Caco-2 (cell line): ENCODE measurements at regions not wholly inside any gene's neighbourhood (a gene's known extent, or its start where the extent isn't known, plus 50 kb on each side); places are given as distances from the start of the nearest gene placed in this dataset.

ENCODE experiments used
- BruUV-seq: library from RNA; stranded (reverse); fragments of 400-500 nt; replicated peaks from 2 replicates; lab custom pipeline; 2021; lab: Mats Ljungman, UMichigan
- CTCF ChIA-PET: fragments of 300-600 bp; sonication (Branson Sonifier 250); formaldehyde crosslinking; loops from one replicate; lab custom pipeline; 2022; ENCODE audit warnings: antibody characterized with exemption; lab: Charles Lee
- POLR2A ChIA-PET: fragments of 300-600 bp; sonication (Branson Sonifier 250); formaldehyde crosslinking; loops from one replicate; lab custom pipeline; 2022; ENCODE audit warnings: antibody characterized with exemption; lab: Charles Lee
- DNase-seq, 2 experiments: peaks; one replicate each; pipeline versions ENCODE4 v3.0.0 to v3.0.0-alpha.2; 2020 to 2022
- H3K27me3 ChIP-seq: replicated peaks from 2 replicates; pipeline ENCODE4 v1.6.0; 2011; ENCODE audit warnings: low read length; ENCODE audit not compliant: control insufficient read depth, insufficient read depth
- H3K36me3 ChIP-seq: 2 replicates; pipeline ENCODE4 v1.5.1; 2011; ENCODE audit warnings: low read length; ENCODE audit not compliant: control insufficient read depth, insufficient read depth
- H3K4me1 ChIP-seq: fragments of 250-450 bp; sonication (Bioruptor Pico); 2 replicates; pipeline ENCODE4 v1.5.1; 2020; ENCODE audit warnings: mild to moderate bottlenecking
- H3K4me3 ChIP-seq: 2 replicates; pipeline ENCODE4 v1.5.1; 2011; ENCODE audit warnings: low read depth, mild to moderate bottlenecking, control low read depth, low read length
- H3K9me3 ChIP-seq: fragments of 250-450 bp; sonication (Bioruptor Pico); 2 replicates; pipeline ENCODE4 v1.5.1; 2020; ENCODE audit warnings: mild to moderate bottlenecking, moderate library complexity
- H3K27ac Mint-ChIP-seq: one replicate; pipeline ENCODE4 v1.8.0; 2022; ENCODE audit warnings: mixed read lengths; ENCODE audit not compliant: unreplicated experiment
- H3K27me3 Mint-ChIP-seq: one replicate; pipeline ENCODE4 v1.8.0; 2022; ENCODE audit warnings: mixed read lengths; ENCODE audit not compliant: insufficient read depth, unreplicated experiment
- H3K36me3 Mint-ChIP-seq: one replicate; pipeline ENCODE4 v1.8.0; 2022; ENCODE audit warnings: mild to moderate bottlenecking, mixed read lengths; ENCODE audit not compliant: insufficient read depth, unreplicated experiment
- H3K4me1 Mint-ChIP-seq: one replicate; pipeline ENCODE4 v1.8.0; 2022; ENCODE audit warnings: low read depth, mixed read lengths; ENCODE audit not compliant: unreplicated experiment
- H3K4me3 Mint-ChIP-seq: one replicate; pipeline ENCODE4 v1.8.0; 2022; ENCODE audit warnings: mild to moderate bottlenecking, moderate library complexity, mixed read lengths; ENCODE audit not compliant: unreplicated experiment
- H3K9me3 Mint-ChIP-seq: one replicate; pipeline ENCODE4 v1.8.0; 2022; ENCODE audit warnings: mixed read lengths; ENCODE audit not compliant: unreplicated experiment
- intact Hi-C: fragments of 100-400 bp; cut with micrococcal nuclease; formaldehyde crosslinking; loops from one replicate; pipeline ENCODE4 v1.10.0; 2022; ENCODE audit not compliant: unreplicated experiment
- TF ChIP-seq, protein P1 (sequence below), 2 experiments: fragments of 200-600 bp in 1 of 2; IDR thresholded peaks; 1 replicate in 1 of 2; 2 replicates in 1 of 2; pipeline versions ENCODE4 v1.5.1 to v1.8.0; 2011 to 2022; ENCODE audit warnings: antibody characterized with exemption in 1 of 2, control low read depth in 1 of 2, inconsistent platforms in 1 of 2, low read depth in 1 of 2, low read length in 1 of 2, mild to moderate bottlenecking in 1 of 2, moderate library complexity in 1 of 2; ENCODE audit not compliant: insufficient read depth in 1 of 2, severe bottlenecking in 1 of 2, unreplicated experiment in 1 of 2

DNA sequence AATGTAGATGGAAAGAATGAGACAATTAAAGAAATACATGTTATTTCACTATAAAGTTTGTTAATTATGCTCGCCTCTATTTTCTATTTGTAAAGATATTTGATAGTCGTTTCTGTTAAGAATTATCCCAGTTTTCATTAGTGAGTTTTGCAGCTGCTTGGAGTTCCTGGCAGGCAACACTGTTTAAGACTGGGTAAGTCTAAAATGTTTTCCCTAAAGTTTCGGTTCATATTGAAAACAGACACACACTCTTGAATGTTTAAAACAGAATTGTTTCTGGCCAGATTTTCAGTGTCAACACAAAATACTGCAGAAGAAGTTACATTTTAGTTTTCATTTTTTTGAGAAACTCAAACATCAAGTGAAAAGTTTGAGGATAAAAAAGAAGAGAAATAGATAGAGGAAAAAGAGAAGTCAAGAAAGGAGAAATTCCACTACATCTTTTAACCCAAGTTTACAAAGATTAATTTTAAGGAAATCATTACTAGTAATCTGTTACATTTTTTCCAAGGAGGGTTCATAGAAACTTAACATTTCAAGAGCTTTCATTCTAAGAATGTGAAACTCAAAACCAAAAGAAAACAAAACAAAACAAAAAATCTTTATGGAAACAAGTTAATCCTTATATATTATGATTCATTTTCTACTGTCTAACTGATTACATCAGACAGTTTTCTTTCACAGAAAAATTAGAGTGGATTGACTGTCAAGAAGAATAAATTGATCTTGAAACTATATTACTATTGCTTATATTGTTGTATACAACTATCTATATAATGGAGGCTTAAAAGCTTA is 305.5 kb downstream of the FAT4 start:
- Mint-ChIP-seq H3K27ac (no peak overlapping the region), H3K9me3 (no peaks in the 10 kb centered on the region), H3K4me1 (no peaks in the 10 kb centered on the region), H3K36me3 (no peaks in the 10 kb centered on the region), H3K4me3 (no peak overlapping the region), H3K27me3 (no peaks in the 10 kb centered on the region)
- Histone ChIP-seq H3K4me3 (no peak overlapping the region), H3K36me3 (no peaks in the 10 kb centered on the region), H3K4me1 (no peaks in the 10 kb centered on the region), H3K9me3 (no peaks in the 10 kb centered on the region), H3K27me3 (no peaks in the 10 kb centered on the region)
- BruUV-seq: no TSS peak
- TF ChIP-seq, protein P1, sequence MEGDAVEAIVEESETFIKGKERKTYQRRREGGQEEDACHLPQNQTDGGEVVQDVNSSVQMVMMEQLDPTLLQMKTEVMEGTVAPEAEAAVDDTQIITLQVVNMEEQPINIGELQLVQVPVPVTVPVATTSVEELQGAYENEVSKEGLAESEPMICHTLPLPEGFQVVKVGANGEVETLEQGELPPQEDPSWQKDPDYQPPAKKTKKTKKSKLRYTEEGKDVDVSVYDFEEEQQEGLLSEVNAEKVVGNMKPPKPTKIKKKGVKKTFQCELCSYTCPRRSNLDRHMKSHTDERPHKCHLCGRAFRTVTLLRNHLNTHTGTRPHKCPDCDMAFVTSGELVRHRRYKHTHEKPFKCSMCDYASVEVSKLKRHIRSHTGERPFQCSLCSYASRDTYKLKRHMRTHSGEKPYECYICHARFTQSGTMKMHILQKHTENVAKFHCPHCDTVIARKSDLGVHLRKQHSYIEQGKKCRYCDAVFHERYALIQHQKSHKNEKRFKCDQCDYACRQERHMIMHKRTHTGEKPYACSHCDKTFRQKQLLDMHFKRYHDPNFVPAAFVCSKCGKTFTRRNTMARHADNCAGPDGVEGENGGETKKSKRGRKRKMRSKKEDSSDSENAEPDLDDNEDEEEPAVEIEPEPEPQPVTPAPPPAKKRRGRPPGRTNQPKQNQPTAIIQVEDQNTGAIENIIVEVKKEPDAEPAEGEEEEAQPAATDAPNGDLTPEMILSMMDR (IDR thresholded peaks at IDR 0.05; ENCODE audit: insufficient read depth in 1 of 2, low read depth in 1 of 2, low read length in 1 of 2, severe bottlenecking in 1 of 2, unreplicated experiment in 1 of 2): no peak
- intact Hi-C loops: no loop called here
- DNase-seq: no peak
- POLR2A ChIA-PET: no interaction called here
- CTCF ChIA-PET: no interaction called here

DNA sequence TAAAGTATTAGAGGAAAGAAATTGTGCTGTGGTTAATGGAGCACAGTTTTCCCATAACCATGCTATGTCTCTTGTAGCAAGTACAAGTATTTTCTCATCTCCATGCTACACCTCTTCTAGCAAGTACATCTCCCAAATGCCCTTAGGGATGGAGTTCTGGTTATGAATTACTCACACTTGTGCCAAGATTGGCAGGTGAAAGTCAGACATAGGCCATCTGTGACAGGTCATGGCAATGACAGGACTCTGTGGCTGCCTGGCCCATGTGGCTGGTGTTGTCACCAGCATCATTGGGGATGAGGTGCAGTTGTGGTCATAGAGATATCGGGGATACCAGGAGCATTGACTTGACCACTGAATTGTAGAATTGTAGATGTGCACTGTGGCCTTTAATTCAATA is 310.2 kb downstream of the FAT4 start:
- POLR2A ChIA-PET: no interaction called here
- Mint-ChIP-seq H3K4me3 (no peak overlapping the region), H3K27ac (no peak overlapping the region), H3K4me1 (no peaks in the 10 kb centered on the region), H3K9me3 (no peaks in the 10 kb centered on the region), H3K27me3 (no peaks in the 10 kb centered on the region), H3K36me3 (no peaks in the 10 kb centered on the region)
- CTCF ChIA-PET: no interaction called here
- TF ChIP-seq, protein P1 (IDR thresholded peaks at IDR 0.05; ENCODE audit: insufficient read depth in 1 of 2, low read depth in 1 of 2, low read length in 1 of 2, severe bottlenecking in 1 of 2, unreplicated experiment in 1 of 2): no peak
- Histone ChIP-seq H3K4me3 (no peak overlapping the region), H3K27me3 (no peaks in the 10 kb centered on the region), H3K4me1 (no peaks in the 10 kb centered on the region), H3K9me3 (no peaks in the 10 kb centered on the region), H3K36me3 (no peaks in the 10 kb centered on the region)
- no TSS peak for BruUV-seq
- no peak for DNase-seq
- intact Hi-C loops: no loop called here

DNA sequence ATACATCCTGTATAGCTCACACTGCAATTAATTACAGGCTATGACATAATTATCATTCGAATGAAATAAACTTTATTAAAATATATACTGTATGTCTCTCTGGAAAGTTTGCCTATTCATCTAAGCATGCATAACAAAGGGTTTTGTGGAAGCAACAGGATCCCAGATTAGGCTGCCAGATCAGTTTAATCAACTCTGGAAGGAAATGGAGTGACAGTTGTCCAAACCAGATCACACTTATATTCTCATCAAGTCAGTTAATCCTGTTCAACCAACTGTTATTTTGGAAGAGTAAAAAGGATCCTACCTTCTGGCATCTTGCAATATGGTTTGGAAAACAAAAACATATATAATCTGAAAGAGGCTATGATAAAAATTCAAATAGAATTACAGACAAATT is 312.2 kb downstream of the FAT4 start:
- H3K4me1 Mint-ChIP-seq: no peaks in the 10 kb centered on the region
- CTCF ChIA-PET: no interaction called here
- DNase-seq: no peak
- BruUV-seq: no TSS peak
- H3K9me3 Mint-ChIP-seq: no peaks in the 10 kb centered on the region
- no peaks in the 10 kb centered on the region for H3K27me3 ChIP-seq
- no peak overlapping the region for H3K27ac Mint-ChIP-seq
- H3K4me1 ChIP-seq: no peaks in the 10 kb centered on the region
- no peaks in the 10 kb centered on the region for H3K27me3 Mint-ChIP-seq
- no peak overlapping the region for H3K4me3 ChIP-seq
- TF ChIP-seq, protein P1 (IDR thresholded peaks at IDR 0.05; ENCODE audit: insufficient read depth in 1 of 2, low read depth in 1 of 2, low read length in 1 of 2, severe bottlenecking in 1 of 2, unreplicated experiment in 1 of 2): no peak
- H3K36me3 ChIP-seq: no peaks in the 10 kb centered on the region
- H3K4me3 Mint-ChIP-seq: no peak overlapping the region
- POLR2A ChIA-PET: no interaction called here
- H3K9me3 ChIP-seq: no peaks in the 10 kb centered on the region
- no peaks in the 10 kb centered on the region for H3K36me3 Mint-ChIP-seq
- intact Hi-C loops: no loop called here
